ENCODE measurements at regions not wholly inside any gene's neighbourhood (a gene's known extent, or its start where the extent isn't known, plus 50 kb on each side); places are given as distances from the start of the nearest gene placed in this dataset.

DNA sequence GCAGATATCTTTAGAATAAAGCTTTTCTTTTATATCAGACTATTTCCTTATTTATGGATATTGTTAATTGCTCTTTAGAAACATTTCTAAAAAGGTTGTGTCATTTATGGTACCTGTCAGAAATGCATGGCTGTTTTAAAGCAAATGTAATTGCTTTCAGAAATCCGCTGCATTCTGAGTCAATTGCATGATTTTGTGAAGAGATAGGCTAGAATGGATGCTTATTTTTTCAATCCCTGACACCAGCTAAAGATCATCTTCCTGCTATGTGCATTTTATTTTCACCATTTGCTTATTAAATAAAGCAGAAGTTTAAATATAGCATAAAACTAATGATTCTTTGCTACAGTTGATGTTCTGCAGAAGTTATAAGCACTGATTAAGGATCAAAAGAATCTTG, 170.2 kb upstream of the C9orf72 start (continued):
- TF ChIP-seq CHD7 (IDR thresholded peaks at IDR 0.05; ENCODE audit: insufficient replicate concordance, low read length) (no peak), KDM1A (IDR thresholded peaks at IDR 0.05; ENCODE audit: borderline replicate concordance, low read length) (no peak), SUZ12 (IDR thresholded peaks at IDR 0.05; ENCODE audit: low read length) (no peak), HDAC6 (IDR thresholded peaks at IDR 0.05; ENCODE audit: low read depth, low read length) (no peak), EGR1 (IDR thresholded peaks at IDR 0.05; ENCODE audit: borderline replicate concordance, low read depth, low read length) (no peak), CEBPB (IDR thresholded peaks at IDR 0.05; ENCODE audit: low read depth, low read length) (no peak), NRF1 (IDR thresholded peaks at IDR 0.05; ENCODE audit: low read depth, low read length) (no peak), KDM4A (IDR thresholded peaks at IDR 0.05; ENCODE audit: low read depth, low read length, severe bottlenecking) (no peak), POLR2A (IDR thresholded peaks at IDR 0.05; ENCODE audit: control extremely low read depth in 1 of 2, low read depth in 2 of 2, low read length in 2 of 2) (no peak), BACH1 (IDR thresholded peaks at IDR 0.05; ENCODE audit: low read length) (no peak)
